Smooth muscle cell (in vitro differentiated cells): ENCODE measurements at regions not wholly inside any gene's neighbourhood (a gene's known extent, or its start where the extent isn't known, plus 50 kb on each side); places are given as distances from the start of the nearest gene placed in this dataset.

Experiments used
- DNase-seq: peaks from one replicate; lab custom pipeline; 2025; ENCODE audit not compliant: unreplicated experiment; lab: John Stamatoyannopoulos, UW
- H2AFZ ChIP-seq: fragments of 200-600 bp; sonication (generic); 2 replicates; pipeline ENCODE4 v1.6.0; 2016; ENCODE audit warnings: antibody characterized with exemption, low read depth, mild to moderate bottlenecking
- H3F3A ChIP-seq: fragments of 200-600 bp; sonication (generic); 2 replicates; pipeline ENCODE4 v1.6.0; 2017; ENCODE audit warnings: antibody characterized with exemption, low read depth
- H3K27ac ChIP-seq: fragments of 200-600 bp; sonication (generic); 2 replicates; pipeline ENCODE4 v1.5.1; 2016; ENCODE audit warnings: low read depth, mild to moderate bottlenecking
- H3K27me3 ChIP-seq: fragments of 200-600 bp; sonication (generic); 2 replicates; pipeline ENCODE4 v1.6.1; 2016; ENCODE audit warnings: low read depth, mild to moderate bottlenecking
- H3K36me3 ChIP-seq: fragments of 200-600 bp; sonication (generic); 2 replicates; pipeline ENCODE4 v1.5.1; 2016; ENCODE audit warnings: low read depth
- H3K4me1 ChIP-seq: fragments of 200-600 bp; sonication (generic); 2 replicates; pipeline ENCODE4 v1.5.1; 2016; ENCODE audit warnings: low read depth
- H3K4me2 ChIP-seq: fragments of 200-600 bp; sonication (generic); 2 replicates; pipeline ENCODE4 v1.6.0; 2016; ENCODE audit warnings: mild to moderate bottlenecking
- H3K4me3 ChIP-seq: fragments of 200-600 bp; sonication (generic); 2 replicates; pipeline ENCODE4 v1.5.1; 2016; ENCODE audit warnings: mild to moderate bottlenecking
- H3K79me2 ChIP-seq: fragments of 200-600 bp; sonication (generic); 2 replicates; pipeline ENCODE4 v1.6.0; 2016; ENCODE audit warnings: low read depth, mild to moderate bottlenecking
- H3K9ac ChIP-seq: fragments of 200-600 bp; sonication (generic); 2 replicates; pipeline ENCODE4 v1.6.0; 2016; ENCODE audit warnings: low read depth
- H3K9me3 ChIP-seq: fragments of 200-600 bp; sonication (generic); replicated peaks from 2 replicates; pipeline ENCODE4 v1.5.1; 2016; ENCODE audit warnings: low read depth
- H4K20me1 ChIP-seq: fragments of 200-600 bp; sonication (generic); 2 replicates; pipeline ENCODE4 v1.6.0; 2016; ENCODE audit warnings: low read depth
- WGBS: methylation state at CpG from one replicate; pipeline ENCODE4 v1.1.7; 2016; ENCODE audit warnings: low lambda C conversion rate; 5-methylcytosine and 5-hydroxymethylcytosine counted together
- TF ChIP-seq, protein P1 (sequence below): fragments of 200-600 bp; sonication (generic); IDR thresholded peaks from 2 replicates; pipeline ENCODE4 v1.5.1; 2017; ENCODE audit warnings: borderline replicate concordance, mild to moderate bottlenecking, antibody characterized with exemption; ENCODE audit not compliant: insufficient read depth, poor library complexity, severe bottlenecking

DNA sequence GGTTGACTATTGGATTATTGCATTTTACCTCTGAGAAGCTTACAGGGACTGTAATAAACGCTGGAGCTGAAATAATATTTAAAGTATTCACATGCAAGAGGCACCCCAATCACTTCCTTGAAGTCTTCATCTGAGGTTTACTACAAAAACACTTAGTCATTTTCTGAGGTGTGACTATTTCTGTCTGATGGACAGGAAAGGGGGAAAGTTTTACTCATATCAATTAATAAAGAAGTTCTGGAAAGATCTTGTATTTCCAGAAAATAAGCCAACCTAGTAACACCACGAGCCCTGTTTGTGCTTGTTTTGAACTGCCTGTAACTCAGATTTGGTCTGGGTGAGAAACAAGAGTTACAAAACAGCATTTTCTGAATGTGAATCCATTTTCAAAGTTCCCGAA lies 63.9 kb upstream of the PRKCQ start:
- Histone ChIP-seq H3K4me3 (no peak overlapping the region), H3K4me1 (no peaks in the 10 kb centered on the region), H3K27me3 (no peaks in the 10 kb centered on the region), H3K27ac (no peak overlapping the region), H3K79me2 (no peaks in the 10 kb centered on the region), H2AFZ (no peak overlapping the region), H3K9ac (no peak overlapping the region), H3F3A (no peaks in the 10 kb centered on the region), H3K4me2 (no peak overlapping the region), H3K9me3 (no peaks in the 10 kb centered on the region), H4K20me1 (no peaks in the 10 kb centered on the region), H3K36me3 (no peaks in the 10 kb centered on the region)
- TF ChIP-seq, protein P1, sequence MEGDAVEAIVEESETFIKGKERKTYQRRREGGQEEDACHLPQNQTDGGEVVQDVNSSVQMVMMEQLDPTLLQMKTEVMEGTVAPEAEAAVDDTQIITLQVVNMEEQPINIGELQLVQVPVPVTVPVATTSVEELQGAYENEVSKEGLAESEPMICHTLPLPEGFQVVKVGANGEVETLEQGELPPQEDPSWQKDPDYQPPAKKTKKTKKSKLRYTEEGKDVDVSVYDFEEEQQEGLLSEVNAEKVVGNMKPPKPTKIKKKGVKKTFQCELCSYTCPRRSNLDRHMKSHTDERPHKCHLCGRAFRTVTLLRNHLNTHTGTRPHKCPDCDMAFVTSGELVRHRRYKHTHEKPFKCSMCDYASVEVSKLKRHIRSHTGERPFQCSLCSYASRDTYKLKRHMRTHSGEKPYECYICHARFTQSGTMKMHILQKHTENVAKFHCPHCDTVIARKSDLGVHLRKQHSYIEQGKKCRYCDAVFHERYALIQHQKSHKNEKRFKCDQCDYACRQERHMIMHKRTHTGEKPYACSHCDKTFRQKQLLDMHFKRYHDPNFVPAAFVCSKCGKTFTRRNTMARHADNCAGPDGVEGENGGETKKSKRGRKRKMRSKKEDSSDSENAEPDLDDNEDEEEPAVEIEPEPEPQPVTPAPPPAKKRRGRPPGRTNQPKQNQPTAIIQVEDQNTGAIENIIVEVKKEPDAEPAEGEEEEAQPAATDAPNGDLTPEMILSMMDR: no peak
- no peak for DNase-seq
- 78% methylated on average over 3 of the region's 3 CpGs for WGBS

DNA sequence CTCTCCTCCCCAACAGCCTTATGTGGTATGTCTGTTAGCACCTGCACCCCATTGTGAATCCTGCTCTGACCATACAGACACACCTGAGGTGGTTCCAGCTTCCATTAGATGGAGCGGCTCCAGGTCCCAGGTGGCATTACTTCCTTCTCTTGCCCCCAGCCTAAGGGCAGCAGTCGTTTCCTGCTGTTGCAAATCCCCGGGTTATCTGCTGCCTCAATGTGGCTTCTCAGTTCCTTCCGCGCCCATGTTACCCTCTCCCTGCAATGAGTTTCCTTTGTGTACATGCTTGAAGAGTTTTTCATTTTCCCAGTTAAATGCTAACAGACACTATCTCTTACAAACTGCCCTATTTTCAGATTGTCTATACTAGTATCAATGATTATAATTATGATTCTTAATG lies 62.8 kb upstream of the PRKCQ start:
- peaks cover 1% of the 10 kb centered on the region for H3K27me3 ChIP-seq
- H3K4me3 ChIP-seq: no peak overlapping the region
- WGBS: 49% methylated on average over 5 of the region's 5 CpGs
- no peak overlapping the region for H3K27ac ChIP-seq
- no peaks in the 10 kb centered on the region for H4K20me1 ChIP-seq
- no peak overlapping the region for H3K4me2 ChIP-seq
- no peak overlapping the region for H3K9ac ChIP-seq
- DNase-seq: no peak
- H3K36me3 ChIP-seq: no peaks in the 10 kb centered on the region
- H3K79me2 ChIP-seq: no peaks in the 10 kb centered on the region
- H3K9me3 ChIP-seq: no peaks in the 10 kb centered on the region
- no peak overlapping the region for H2AFZ ChIP-seq
- no peaks in the 10 kb centered on the region for H3F3A ChIP-seq
- H3K4me1 ChIP-seq: no peaks in the 10 kb centered on the region
- TF ChIP-seq, protein P1: no peak

DNA sequence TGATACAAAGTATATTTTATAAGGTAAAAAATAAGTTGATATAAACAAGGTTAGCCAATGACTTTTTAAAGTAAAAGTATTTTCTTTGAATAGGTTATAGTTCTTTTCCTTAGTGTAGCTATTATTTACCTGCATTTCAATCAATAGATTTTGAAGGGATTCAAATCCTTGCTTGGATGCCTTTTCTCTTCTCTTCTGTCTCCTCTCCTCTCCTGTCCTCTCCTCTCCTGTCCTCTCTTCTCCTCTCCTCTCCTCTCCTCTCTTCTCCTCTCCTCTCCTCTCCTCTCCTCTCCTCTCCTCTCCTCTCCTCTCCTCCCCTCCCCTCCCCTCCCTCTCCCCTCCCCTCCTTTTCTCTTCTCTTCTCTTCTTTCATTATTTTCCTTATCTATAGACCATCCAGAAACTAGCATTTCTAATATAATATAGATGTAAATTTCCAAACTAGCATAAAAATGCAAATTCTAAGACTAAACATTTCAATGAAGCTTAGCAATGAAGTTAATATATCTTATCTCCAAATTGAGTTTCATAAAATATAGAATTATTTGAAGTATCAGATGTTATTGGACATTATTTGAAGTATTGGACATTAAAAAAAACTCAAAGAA lies 60.5 kb upstream of the PRKCQ start:
- TF ChIP-seq, protein P1: no peak
- no peak for DNase-seq
- H3K4me3 ChIP-seq: no peak overlapping the region

DNA sequence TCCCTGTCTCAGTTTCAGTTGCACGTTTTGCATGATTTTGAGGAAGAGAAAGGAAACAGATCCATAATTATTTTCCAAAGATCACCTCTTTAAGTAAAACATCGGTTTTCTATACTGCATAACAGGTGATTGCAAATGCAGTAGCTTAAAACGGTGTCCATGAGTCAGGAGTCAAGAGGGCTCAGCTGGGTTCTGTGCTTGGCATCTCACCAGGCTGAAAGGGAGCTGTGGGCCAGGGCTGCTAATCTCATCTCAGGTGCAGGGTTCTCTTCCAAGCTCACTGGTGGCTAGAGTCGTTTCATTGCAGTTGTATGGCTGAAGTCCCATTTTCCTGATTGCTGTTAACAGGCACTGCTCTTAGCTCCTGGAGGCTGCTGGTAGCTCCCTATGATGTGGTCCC lies 57.0 kb upstream of the PRKCQ start:
- no peaks in the 10 kb centered on the region for H3K9me3 ChIP-seq
- DNase-seq: no peak
- H3K27ac ChIP-seq: no peak overlapping the region
- no peaks in the 10 kb centered on the region for H4K20me1 ChIP-seq
- H3K36me3 ChIP-seq: no peaks in the 10 kb centered on the region
- WGBS: 83% methylated on average over 4 of the region's 4 CpGs
- no peaks in the 10 kb centered on the region for H3K4me1 ChIP-seq
- H3F3A ChIP-seq: no peaks in the 10 kb centered on the region
- H3K4me2 ChIP-seq: no peak overlapping the region
- no peak overlapping the region for H2AFZ ChIP-seq
- TF ChIP-seq, protein P1: no peak
- H3K4me3 ChIP-seq: no peak overlapping the region
- H3K79me2 ChIP-seq: no peaks in the 10 kb centered on the region
- H3K9ac ChIP-seq: no peak overlapping the region
- H3K27me3 ChIP-seq: peaks cover 27% of the 10 kb centered on the region

More for the DNA sequence above, 60.5 kb upstream of the PRKCQ start:
- Histone ChIP-seq H3K9ac (no peak overlapping the region), H3K9me3 (no peaks in the 10 kb centered on the region), H4K20me1 (no peaks in the 10 kb centered on the region), H2AFZ (no peak overlapping the region), H3K27ac (no peak overlapping the region), H3K27me3 (peaks cover 25% of the 10 kb centered on the region), H3K4me1 (no peaks in the 10 kb centered on the region), H3K79me2 (no peaks in the 10 kb centered on the region), H3F3A (no peaks in the 10 kb centered on the region), H3K36me3 (no peaks in the 10 kb centered on the region), H3K4me2 (no peak overlapping the region)
